ENCODE measurements at regions not wholly inside any gene's neighbourhood (a gene's known extent, or its start where the extent isn't known, plus 50 kb on each side); places are given as distances from the start of the nearest gene placed in this dataset.
A peak's percentile ranks its signal among the peaks of the same experiment; 100 is the strongest.

GRCh38 chr17:15039366-15039765 lies 225.8 kb downstream of the PMP22 start:
- Histone ChIP-seq H4K8ac (ENCODE audit: extremely low read depth, insufficient read depth, low read length) (no peak overlapping the region), H3K23ac (ENCODE audit: insufficient read length) (no peak overlapping the region), H3K4me3 (ENCODE audit: extremely low read depth in 1 of 4, insufficient read depth in 2 of 4, low read depth in 3 of 4, low read length in 4 of 4) (no peak overlapping the region), H2BK15ac (ENCODE audit: low read length) (no peak overlapping the region), H3K4me2 (ENCODE audit: insufficient read depth in 1 of 2, low read depth in 2 of 2, low read length in 2 of 2) (no peak overlapping the region), H2BK120ac (replicated peaks; ENCODE audit: low read depth, low read length) (no peak overlapping the region), H3K4ac (replicated peaks; ENCODE audit: insufficient read length, low read depth, low read length) (no peak overlapping the region), H2BK20ac (ENCODE audit: low read length) (peak overlapping the region; percentile 96), H3K23me2 (ENCODE audit: low read depth, low read length) (no peaks in the 10 kb centered on the region), H3K4me1 (replicated peaks in 1 of 4; ENCODE audit: control insufficient read depth in 3 of 4, insufficient read depth in 4 of 4, low read length in 3 of 4) (peaks cover 0 to 5% (median 3%) of the 10 kb centered on the region in 4 experiments; a peak in 6 of 7 replicates), H3K79me1 (ENCODE audit: low read depth, low read length) (no peaks in the 10 kb centered on the region), H3K27ac (ENCODE audit: low read depth, low read length) (no peak overlapping the region), H2AK5ac (ENCODE audit: low read depth, low read length) (no peak overlapping the region), H3K18ac (ENCODE audit: extremely low read depth, low read length) (no peak overlapping the region), H2AFZ (ENCODE audit: low read length) (no peak overlapping the region), H4K20me1 (replicated peaks in 1 of 2; ENCODE audit: control insufficient read depth in 1 of 2, insufficient read depth in 2 of 2, low read length in 2 of 2) (no peaks in the 10 kb centered on the region), H3K14ac (ENCODE audit: insufficient read length) (no peak overlapping the region), H3K27me3 (replicated peaks in 1 of 4; ENCODE audit: control insufficient read depth in 3 of 4, extremely low read depth in 1 of 4, insufficient read depth in 3 of 4, low read length in 3 of 4) (no peaks in the 10 kb centered on the region), H3K9me3 (ENCODE audit: insufficient read depth in 2 of 2, low read depth in 1 of 2, low read length in 1 of 2) (peaks cover 0 to 3% of the 10 kb centered on the region in 2 experiments; a peak in 1 of 4 replicates), H4K5ac (ENCODE audit: insufficient read length, low read depth, low read length) (no peak overlapping the region), H2BK5ac (ENCODE audit: low read depth, low read length) (no peak overlapping the region), H3K56ac (replicated peaks; ENCODE audit: insufficient read length, low read depth, low read length) (no peak overlapping the region), H3K9ac (replicated peaks in 1 of 4; ENCODE audit: extremely low read depth in 1 of 4, low read depth in 3 of 4, low read length in 3 of 4) (no peak overlapping the region), H4K91ac (replicated peaks; ENCODE audit: insufficient read length, low read length) (no peak overlapping the region), H2BK12ac (ENCODE audit: low read depth, low read length) (no peak overlapping the region), H3K36me3 (ENCODE audit: control insufficient read depth in 2 of 4, insufficient read depth in 4 of 4, low read length in 3 of 4) (no peaks in the 10 kb centered on the region), H3K79me2 (ENCODE audit: control insufficient read depth in 1 of 2, insufficient read depth in 2 of 2, low read length in 2 of 2) (no peaks in the 10 kb centered on the region)
- WGBS, 2 experiments (ENCODE audit: extremely low coverage in 1 of 2, insufficient coverage in 1 of 2, insufficient read length in 1 of 2, insufficient replicate concordance in 2 of 2, low coverage in 1 of 2, low lambda C conversion rate in 2 of 2, missing lambda C conversion rate in 1 of 2) = 83% methylated on average over 1 of the region's 1 CpG; no CpG with 5 or more reads in 1 of the 2 experiments
- DNase-seq (ENCODE audit: low read depth in 1 of 2, low spot score in 2 of 2) (no peak), FAIRE-seq (no peak)
- ChIA-PET POLR2A (ENCODE audit: partially characterized antibody) (no interaction called here), CTCF (ENCODE audit: partially characterized antibody) (interaction anchor here (1.3 kb wide), 1 partner anchor 9 kb away, joined by 4 read pairs; no protein-coding TSS in a partner anchor)
- TF ChIP-seq MAFK (IDR thresholded peaks at IDR 0.05; ENCODE audit: low read depth, low read length) (no peak), CHD2 (IDR thresholded peaks at IDR 0.05; ENCODE audit: low read length) (no peak), ATF3 (IDR thresholded peaks at IDR 0.05; ENCODE audit: insufficient read depth, low read depth, low read length) (no peak), SIX5 (IDR thresholded peaks at IDR 0.05; ENCODE audit: low read depth, low read length) (no peak), JUN (IDR thresholded peaks at IDR 0.05; ENCODE audit: low read depth, low read length) (no peak), CREB1 (IDR thresholded peaks at IDR 0.05) (no peak), ATF2 (IDR thresholded peaks at IDR 0.05; ENCODE audit: low read length) (no peak), EP300 (IDR thresholded peaks at IDR 0.05; ENCODE audit: borderline replicate concordance in 1 of 2, low read depth in 2 of 2, low read length in 2 of 2) (no peak), MAX (IDR thresholded peaks at IDR 0.05) (no peak), SUZ12 (IDR thresholded peaks at IDR 0.05; ENCODE audit: low read length) (no peak), SRF (IDR thresholded peaks at IDR 0.05; ENCODE audit: low read depth, low read length) (no peak), SIRT6 (IDR thresholded peaks at IDR 0.05; ENCODE audit: low read length) (no peak), RAD21 (IDR thresholded peaks at IDR 0.05 in 1 of 2, conservative IDR thresholded peaks at IDR 0.05 in 1 of 2; ENCODE audit: low read depth in 2 of 2, low read length in 2 of 2) (no peak)

Data from H1 (cell line).